Naive B cell (primary cell): ENCODE measurements at regions not wholly inside any gene's neighbourhood (a gene's known extent, or its start where the extent isn't known, plus 50 kb on each side); places are given as distances from the start of the nearest gene placed in this dataset.

Experiments
- ATAC-seq, 2 donors: fragments of 150-1000 bp; cut with Tn5 transposase; 2 replicates each; pipeline ENCODE4 v1.10.0; 2021; ENCODE audit warnings: low read depth in 2 of 2, mild to moderate bottlenecking in 2 of 2, moderate library complexity in 2 of 2
- DNase-seq: peaks from one replicate; pipeline ENCODE4 v3.0.0; 2022
- H3K27ac Mint-ChIP-seq, 6 donors: one replicate each; pipeline ENCODE4 v1.8.0; 2020 to 2022; ENCODE audit warnings: mild to moderate bottlenecking in 6 of 6, mixed read lengths in 6 of 6, moderate library complexity in 5 of 6, inconsistent platforms in 2 of 6
- H3K27me3 Mint-ChIP-seq, 3 donors: one replicate each; pipeline ENCODE4 v1.8.0; 2021 to 2022; ENCODE audit warnings: mixed read lengths in 3 of 3, mild to moderate bottlenecking in 1 of 3
- H3K36me3 Mint-ChIP-seq, 2 donors: one replicate each; pipeline ENCODE4 v1.8.0; 2020 to 2022; ENCODE audit warnings: mixed read lengths in 2 of 2, inconsistent platforms in 1 of 2, mild to moderate bottlenecking in 1 of 2
- H3K4me1 Mint-ChIP-seq, 3 donors: one replicate each; pipeline ENCODE4 v1.8.0; 2020 to 2022; ENCODE audit warnings: mixed read lengths in 3 of 3, inconsistent platforms in 1 of 3, mild to moderate bottlenecking in 1 of 3, moderate library complexity in 1 of 3
- H3K4me3 Mint-ChIP-seq, 8 donors: one replicate each; pipeline ENCODE4 v1.8.0; 2020 to 2022; ENCODE audit warnings: mild to moderate bottlenecking in 8 of 8, mixed read lengths in 8 of 8, moderate library complexity in 8 of 8, inconsistent platforms in 2 of 8
- H3K9me3 Mint-ChIP-seq, 7 donors: one replicate each; pipeline ENCODE4 v1.8.0; 2020 to 2022; ENCODE audit warnings: mixed read lengths in 7 of 7, mild to moderate bottlenecking in 5 of 7, inconsistent platforms in 2 of 7, moderate library complexity in 1 of 7

GRCh38 chr10:4692206-4692605 lies 133.8 kb upstream of the AKR1E2 start:
- ATAC-seq (no peak), DNase-seq (no peak)
- Mint-ChIP-seq H3K36me3 (no peaks in the 10 kb centered on the region), H3K4me1 (peaks cover 0 to 10% (median 0%) of the 10 kb centered on the region in 3 donors), H3K27me3 (no peaks in the 10 kb centered on the region), H3K27ac (no peak overlapping the region), H3K4me3 (no peak overlapping the region), H3K9me3 (peaks cover 0 to 6% (median 0%) of the 10 kb centered on the region in 7 donors)

GRCh38 chr10:4691776-4692175 lies 134.2 kb upstream of the AKR1E2 start:
- no peaks in the 10 kb centered on the region for H3K27me3 Mint-ChIP-seq
- H3K36me3 Mint-ChIP-seq: no peaks in the 10 kb centered on the region
- DNase-seq (no peak), ATAC-seq (no peak)
- H3K27ac Mint-ChIP-seq: no peak overlapping the region
- peaks cover 0 to 6% (median 0%) of the 10 kb centered on the region in 7 donors for H3K9me3 Mint-ChIP-seq
- no peak overlapping the region for H3K4me3 Mint-ChIP-seq
- H3K4me1 Mint-ChIP-seq: peaks cover 0 to 10% (median 0%) of the 10 kb centered on the region in 3 donors

- no peak for ATAC-seq
- Mint-ChIP-seq H3K4me1 (peaks cover 0 to 10% (median 0%) of the 10 kb centered on the region in 3 donors), H3K27me3 (no peaks in the 10 kb centered on the region), H3K27ac (no peak overlapping the region), H3K9me3 (peaks cover 0 to 6% (median 0%) of the 10 kb centered on the region in 7 donors), H3K36me3 (no peaks in the 10 kb centered on the region), H3K4me3 (peak overlapping the region in 1 of 8 donors; percentile 3)
- DNase-seq: no peak
Observed at GRCh38 chr10:4691301-4691700, 134.7 kb upstream of the AKR1E2 start.

- Mint-ChIP-seq H3K27me3 (peaks cover 0 to under 1% (median 0%) of the 10 kb centered on the region in 3 donors), H3K4me1 (peaks cover 0 to 10% (median 0%) of the 10 kb centered on the region in 3 donors), H3K36me3 (no peaks in the 10 kb centered on the region), H3K9me3 (peaks cover 0 to 6% (median 0%) of the 10 kb centered on the region in 7 donors), H3K27ac (peak overlapping the region in 1 of 6 donors; percentile 8), H3K4me3 (no peak overlapping the region)
- DNase-seq (no peak), ATAC-seq (peak in 1 of 2 donors; percentile 51)
Observed at GRCh38 chr10:4688601-4689000, 137.4 kb upstream of the AKR1E2 start.

- Mint-ChIP-seq H3K9me3 (peaks cover 0 to 6% (median 0%) of the 10 kb centered on the region in 7 donors), H3K4me3 (no peak overlapping the region), H3K36me3 (no peaks in the 10 kb centered on the region), H3K4me1 (peaks cover 0 to 10% (median 0%) of the 10 kb centered on the region in 3 donors), H3K27me3 (peaks cover 0 to 5% (median 0%) of the 10 kb centered on the region in 3 donors), H3K27ac (no peak overlapping the region)
- no peak for ATAC-seq
- no peak for DNase-seq
Observed at GRCh38 chr10:4688168-4688567, 137.8 kb upstream of the AKR1E2 start.

GRCh38 chr10:4687397-4687796 lies 138.6 kb upstream of the AKR1E2 start:
- Mint-ChIP-seq H3K9me3 (peaks cover 0 to 6% (median 0%) of the 10 kb centered on the region in 7 donors), H3K36me3 (no peaks in the 10 kb centered on the region), H3K4me1 (peaks cover 0 to 10% (median 0%) of the 10 kb centered on the region in 3 donors), H3K27me3 (peaks cover 0 to 5% (median 0%) of the 10 kb centered on the region in 3 donors), H3K4me3 (no peak overlapping the region), H3K27ac (no peak overlapping the region)
- DNase-seq: no peak
- ATAC-seq: no peak

- no peak overlapping the region for H3K4me3 Mint-ChIP-seq
- DNase-seq (no peak), ATAC-seq (no peak)
- H3K36me3 Mint-ChIP-seq: no peaks in the 10 kb centered on the region
- no peak overlapping the region for H3K27ac Mint-ChIP-seq
- peaks cover 0 to 10% (median 0%) of the 10 kb centered on the region in 3 donors for H3K4me1 Mint-ChIP-seq
- peaks cover 0 to 5% (median 0%) of the 10 kb centered on the region in 3 donors for H3K27me3 Mint-ChIP-seq
- peaks cover 0 to 2% (median 0%) of the 10 kb centered on the region in 7 donors for H3K9me3 Mint-ChIP-seq
Observed at GRCh38 chr10:4686644-4686996, 139.4 kb upstream of the AKR1E2 start.

- Mint-ChIP-seq H3K36me3 (no peaks in the 10 kb centered on the region), H3K9me3 (no peaks in the 10 kb centered on the region), H3K4me3 (no peak overlapping the region), H3K4me1 (peaks cover 0 to 10% (median 0%) of the 10 kb centered on the region in 3 donors), H3K27ac (no peak overlapping the region), H3K27me3 (peaks cover 0 to 5% (median 0%) of the 10 kb centered on the region in 3 donors)
- DNase-seq: no peak
- no peak for ATAC-seq
Observed at GRCh38 chr10:4685904-4686643, 139.9 kb upstream of the AKR1E2 start.

GRCh38 chr10:4685491-4685890 lies 140.5 kb upstream of the AKR1E2 start:
- Mint-ChIP-seq H3K9me3 (no peaks in the 10 kb centered on the region), H3K27ac (no peak overlapping the region), H3K4me3 (no peak overlapping the region), H3K4me1 (peaks cover 0 to 10% (median 0%) of the 10 kb centered on the region in 3 donors), H3K27me3 (peaks cover 0 to 5% (median 0%) of the 10 kb centered on the region in 3 donors), H3K36me3 (no peaks in the 10 kb centered on the region)
- DNase-seq (no peak), ATAC-seq (no peak)

GRCh38 chr10:4684434-4684833 lies 141.6 kb upstream of the AKR1E2 start:
- no peak for ATAC-seq
- no peaks in the 10 kb centered on the region for H3K9me3 Mint-ChIP-seq

GRCh38 chr10:4683838-4684237 lies 142.2 kb upstream of the AKR1E2 start:
- H3K4me3 Mint-ChIP-seq: peak overlapping the region in 1 of 8 donors; percentile 25
- DNase-seq: no peak

More at GRCh38 chr10:4684434-4684833, 141.6 kb upstream of the AKR1E2 start:
- Mint-ChIP-seq H3K4me3 (no peak overlapping the region), H3K27ac (no peak overlapping the region), H3K36me3 (no peaks in the 10 kb centered on the region), H3K27me3 (peaks cover 0 to 5% (median 0%) of the 10 kb centered on the region in 3 donors), H3K4me1 (peaks cover 0 to 10% (median 0%) of the 10 kb centered on the region in 3 donors)
- no peak for DNase-seq

GRCh38 chr10:4683137-4683536 lies 142.9 kb upstream of the AKR1E2 start:
- ATAC-seq (peak; percentile 25 to 27), DNase-seq (no peak)
- Mint-ChIP-seq H3K27me3 (peaks cover 0 to 12% (median 9%) of the 10 kb centered on the region in 3 donors), H3K27ac (no peak overlapping the region), H3K9me3 (no peaks in the 10 kb centered on the region), H3K36me3 (no peaks in the 10 kb centered on the region), H3K4me1 (peaks cover 0 to 4% (median 0%) of the 10 kb centered on the region in 3 donors), H3K4me3 (no peak overlapping the region)

More at GRCh38 chr10:4683838-4684237, 142.2 kb upstream of the AKR1E2 start:
- Mint-ChIP-seq H3K27ac (no peak overlapping the region), H3K4me1 (peaks cover 0 to 10% (median 0%) of the 10 kb centered on the region in 3 donors), H3K27me3 (peaks cover 0 to 7% (median 5%) of the 10 kb centered on the region in 3 donors), H3K36me3 (no peaks in the 10 kb centered on the region), H3K9me3 (no peaks in the 10 kb centered on the region)
- ATAC-seq: no peak

- H3K36me3 Mint-ChIP-seq: no peaks in the 10 kb centered on the region
- DNase-seq (no peak), ATAC-seq (no peak)
- H3K27ac Mint-ChIP-seq: no peak overlapping the region
- no peak overlapping the region for H3K4me3 Mint-ChIP-seq
- H3K9me3 Mint-ChIP-seq: no peaks in the 10 kb centered on the region
- peaks cover 8 to 23% (median 9%) of the 10 kb centered on the region in 3 donors for H3K27me3 Mint-ChIP-seq
- H3K4me1 Mint-ChIP-seq: no peaks in the 10 kb centered on the region
Observed at GRCh38 chr10:4678951-4679671, 146.9 kb upstream of the AKR1E2 start.
